SK-N-SH (cell line): ENCODE measurements at regions not wholly inside any gene's neighbourhood (a gene's known extent, or its start where the extent isn't known, plus 50 kb on each side); places are given as distances from the start of the nearest gene placed in this dataset.

Experiments used
- CTCF ChIA-PET: fragments of 300-600, 350-600 bp; formaldehyde crosslinking; extraction: SDS; loops from one replicate; lab custom pipeline; 2021; lab: Yijun Ruan, JAX
- POLR2A ChIA-PET: fragments of 350-600 bp; sonication (Branson Sonifier 250); formaldehyde crosslinking; extraction: SDS; loops from one replicate; lab custom pipeline; 2020; ENCODE audit warnings: antibody characterized with exemption, inconsistent platforms; lab: Yijun Ruan, JAX
- DNase-seq: peaks from one replicate; pipeline ENCODE4 v3.0.0; 2012
- H2AFZ ChIP-seq: fragments of 200-600 bp; sonication (generic); 2 replicates; pipeline ENCODE4 v1.8.1; 2016; ENCODE audit warnings: antibody characterized with exemption, mild to moderate bottlenecking, low read depth
- H3F3A ChIP-seq: fragments of 200-600 bp; sonication (generic); replicated peaks from 2 replicates; pipeline ENCODE3; 2016; ENCODE audit warnings: antibody characterized with exemption, mild to moderate bottlenecking; ENCODE audit not compliant: insufficient read depth
- H3K27ac ChIP-seq, 2 experiments: fragments of 200-500 bp in 1 of 2; fragments of 200-600 bp in 1 of 2; sonication (Bioruptor generic) in 1 of 2; sonication (generic), shearing (Covaris generic) in 1 of 2; 2 replicates each; pipeline versions ENCODE4 v1.5.1 to v1.6.1; 2014 to 2016; ENCODE audit warnings: low read depth in 2 of 2, inconsistent platforms in 1 of 2, low read length in 1 of 2, mild to moderate bottlenecking in 1 of 2, mixed read lengths in 1 of 2
- H3K27me3 ChIP-seq: fragments of 200-600 bp; sonication (generic), shearing (Covaris generic); 2 replicates; pipeline ENCODE4 v1.6.1; 2016; ENCODE audit warnings: mixed run types; ENCODE audit not compliant: insufficient read depth
- H3K36me3 ChIP-seq, 2 experiments: fragments of 200-500 bp in 1 of 2; fragments of 200-600 bp in 1 of 2; sonication (Bioruptor generic) in 1 of 2; sonication (generic) in 1 of 2; replicated peaks in 1 of 2; 2 replicates each; pipeline versions ENCODE3 to v1.5.1; 2014 to 2016; ENCODE audit warnings: low read length in 1 of 2, mild to moderate bottlenecking in 1 of 2; ENCODE audit not compliant: insufficient read depth in 2 of 2, control insufficient read depth in 1 of 2
- H3K4me1 ChIP-seq, 2 experiments: fragments of 200-500 bp in 1 of 2; fragments of 200-600 bp in 1 of 2; sonication (Bioruptor generic) in 1 of 2; sonication (generic), shearing (Covaris generic) in 1 of 2; 2 replicates each; pipeline versions ENCODE4 v1.5.1 to v1.6.1; 2014 to 2016; ENCODE audit warnings: low read depth in 1 of 2, low read length in 1 of 2, mixed run types in 1 of 2; ENCODE audit not compliant: insufficient read depth in 2 of 2, control insufficient read depth in 1 of 2
- H3K4me2 ChIP-seq: fragments of 200-600 bp; sonication (generic), shearing (Covaris generic); 2 replicates; pipeline ENCODE4 v1.6.1; 2017; ENCODE audit warnings: mixed run types
- H3K4me3 ChIP-seq, 2 experiments: fragments of 200-500 bp in 1 of 2; fragments of 200-600 bp in 1 of 2; sonication (Bioruptor generic) in 1 of 2; sonication (generic), shearing (Covaris generic) in 1 of 2; 2 replicates each; pipeline versions ENCODE4 v1.5.1 to v1.8.1; 2014 to 2016; ENCODE audit warnings: low read depth in 2 of 2, inconsistent platforms in 1 of 2, low read length in 1 of 2, mild to moderate bottlenecking in 1 of 2, mixed read lengths in 1 of 2, moderate library complexity in 1 of 2
- H3K79me2 ChIP-seq: fragments of 200-600 bp; sonication (generic); 2 replicates; pipeline ENCODE4 v1.8.1; 2017; ENCODE audit warnings: mild to moderate bottlenecking; ENCODE audit not compliant: insufficient read depth
- H3K9ac ChIP-seq: fragments of 200-600 bp; sonication (generic); 2 replicates; pipeline ENCODE4 v1.6.1; 2017; ENCODE audit warnings: mixed run types
- H3K9me2 ChIP-seq: fragments of 200-600 bp; sonication (generic); 2 replicates; pipeline ENCODE4 v1.6.1; 2017; ENCODE audit warnings: mixed run types
- H3K9me3 ChIP-seq: fragments of 200-600 bp; sonication (generic); 2 replicates; pipeline ENCODE4 v1.6.1; 2017; ENCODE audit warnings: mixed run types, mild to moderate bottlenecking, moderate library complexity
- H4K20me1 ChIP-seq: fragments of 200-600 bp; sonication (generic); 2 replicates; pipeline ENCODE4 v1.6.1; 2017; ENCODE audit warnings: mild to moderate bottlenecking, mixed run types; ENCODE audit not compliant: insufficient read depth
- CHD2 ChIP-seq: fragments of 150-350 bp; IDR thresholded peaks from 2 replicates; pipeline ENCODE4 v1.6.1; 2018; ENCODE audit warnings: low read length; ENCODE audit not compliant: partially characterized antibody
- CTCF ChIP-seq: fragments of 200-600 bp; sonication (generic); IDR thresholded peaks from 2 replicates; pipeline ENCODE4 v1.6.1; 2017; ENCODE audit warnings: antibody characterized with exemption, mild to moderate bottlenecking, moderate library complexity
- EZH2phosphoT487 ChIP-seq: fragments of 200-600 bp; sonication (generic); IDR thresholded peaks from 2 replicates; pipeline ENCODE4 v1.6.1; 2017; ENCODE audit warnings: low read depth, mixed run types, mild to moderate bottlenecking, antibody characterized with exemption, moderate library complexity, borderline replicate concordance
- FOSL2 ChIP-seq: IDR thresholded peaks from 2 replicates; pipeline ENCODE4 v1.4.0; 2012; ENCODE audit warnings: low read depth, mild to moderate bottlenecking, moderate library complexity, borderline replicate concordance
- IRF3 ChIP-seq: fragments of 150-350 bp; IDR thresholded peaks from 2 replicates; pipeline ENCODE4 v1.6.1; 2016; ENCODE audit warnings: mild to moderate bottlenecking, low read depth, low read length
- JUND ChIP-seq: IDR thresholded peaks from 2 replicates; pipeline ENCODE4 v1.4.0; 2012
- MEF2A ChIP-seq: IDR thresholded peaks from 2 replicates; pipeline ENCODE4 v1.4.0; 2012; ENCODE audit warnings: low read depth, borderline replicate concordance
- MXI1 ChIP-seq: IDR thresholded peaks from 2 replicates; pipeline ENCODE4 v1.6.1; 2012; ENCODE audit warnings: mild to moderate bottlenecking, low read depth, low read length, improper control_type of control experiment
- PBX3 ChIP-seq: IDR thresholded peaks from 2 replicates; pipeline ENCODE4; 2012
- RAD21 ChIP-seq: IDR thresholded peaks from 2 replicates; pipeline ENCODE4 v1.6.1; 2012; ENCODE audit warnings: mild to moderate bottlenecking, low read length
- RCOR1 ChIP-seq: fragments of 150-350 bp; IDR thresholded peaks from 2 replicates; pipeline ENCODE4 v1.6.1; 2017; ENCODE audit warnings: antibody characterized with exemption, low read length
- SIN3A ChIP-seq: IDR thresholded peaks from 2 replicates; pipeline ENCODE4 v1.6.1; 2012; ENCODE audit warnings: low read depth, mild to moderate bottlenecking, low read length, moderate library complexity, borderline replicate concordance
- TEAD4 ChIP-seq: IDR thresholded peaks from 2 replicates; pipeline ENCODE4 v1.4.0; 2012; ENCODE audit warnings: mild to moderate bottlenecking, borderline replicate concordance; ENCODE audit not compliant: insufficient read depth
- YY1 ChIP-seq: IDR thresholded peaks from 2 replicates; pipeline ENCODE4 v1.4.0; 2012; ENCODE audit warnings: low read depth, mild to moderate bottlenecking
- WGBS: methylation state at CpG from one replicate; pipeline ENCODE4 v1.1.6; 2017; ENCODE audit warnings: low lambda C conversion rate; 5-methylcytosine and 5-hydroxymethylcytosine counted together

GRCh38 chr11:134483291-134483690 lies 71.2 kb upstream of the B3GAT1 start (continued):
- TF ChIP-seq RAD21 = no peak

- Histone ChIP-seq H3K9me3 (no peaks in the 10 kb centered on the region), H2AFZ (no peak overlapping the region), H3K4me2 (no peak overlapping the region), H3K79me2 (no peaks in the 10 kb centered on the region), H3K4me1 (peaks cover 0 to 6% of the 10 kb centered on the region in 2 experiments; a peak in 1 of 4 replicates), H3K27ac (no peak overlapping the region), H3K9ac (no peak overlapping the region), H4K20me1 (no peaks in the 10 kb centered on the region), H3K27me3 (no peaks in the 10 kb centered on the region), H3K9me2 (no peaks in the 10 kb centered on the region), H3K4me3 (no peak overlapping the region), H3K36me3 (no peaks in the 10 kb centered on the region), H3F3A (no peaks in the 10 kb centered on the region)
- POLR2A ChIA-PET = no interaction called here
- no peak for TF ChIP-seq TEAD4
- TF ChIP-seq FOSL2 = no peak
- TF ChIP-seq SIN3A = no peak
- TF ChIP-seq YY1 = no peak
- no peak for TF ChIP-seq IRF3
- no peak for TF ChIP-seq MEF2A
- no peak for TF ChIP-seq JUND
- no peak for TF ChIP-seq MXI1
- TF ChIP-seq EZH2phosphoT487 = no peak
- TF ChIP-seq CTCF = no peak
- no peak for TF ChIP-seq RAD21
- TF ChIP-seq PBX3 = no peak
- TF ChIP-seq RCOR1 = no peak
- TF ChIP-seq CHD2 = no peak
- 14% methylated on average over 1 of the region's 2 CpGs for WGBS
- CTCF ChIA-PET = no interaction called here
- no peak for DNase-seq
Observed at GRCh38 chr11:134482865-134483264, 70.8 kb upstream of the B3GAT1 start.
